Natural killer cell (primary cell): ENCODE measurements at regions not wholly inside any gene's neighbourhood (a gene's known extent, or its start where the extent isn't known, plus 50 kb on each side); places are given as distances from the start of the nearest gene placed in this dataset.
"Not testable (repeated sequence)": the region's sequence is repeated elsewhere in the genome, so short reads cannot be mapped to it uniquely, and the experiment has no call there.

Source experiments
- ATAC-seq, 3 donors: fragments of 150-1000 bp in 2 of 3; fragments of 200-7000 bp in 1 of 3; cut with Tn5 transposase; 1 replicate in 1 of 3; 2 replicates in 2 of 3; pipeline ENCODE4 v1.10.0; 2021; ENCODE audit warnings: mild to moderate bottlenecking in 2 of 3, moderate library complexity in 2 of 3
- DNase-seq, 2 donors: peaks; one replicate each; pipeline versions ENCODE4 v3.0.0 to v3.0.0-alpha.2; 2013 to 2021; ENCODE audit warnings: mixed read lengths in 1 of 2
- H3K27ac ChIP-seq: one replicate; pipeline ENCODE4 v1.5.1; 2013; ENCODE audit warnings: mild to moderate bottlenecking, low read length
- H3K27me3 ChIP-seq: one replicate; pipeline ENCODE4 v1.6.1; 2013; ENCODE audit warnings: low read length; ENCODE audit not compliant: control insufficient read depth, insufficient read depth
- H3K36me3 ChIP-seq: one replicate; pipeline ENCODE4 v1.6.1; 2013; ENCODE audit warnings: low read length; ENCODE audit not compliant: control insufficient read depth, insufficient read depth
- H3K4me1 ChIP-seq: one replicate; pipeline ENCODE4 v1.6.1; 2013; ENCODE audit warnings: low read length; ENCODE audit not compliant: control insufficient read depth, insufficient read depth
- H3K4me3 ChIP-seq: one replicate; pipeline ENCODE4 v1.5.1; 2013; ENCODE audit warnings: low read length
- H3K9me3 ChIP-seq: one replicate; pipeline ENCODE4 v1.6.1; 2013; ENCODE audit warnings: low read length; ENCODE audit not compliant: control insufficient read depth, insufficient read depth
- H3K27ac Mint-ChIP-seq, 2 donors: one replicate each; pipeline ENCODE4 v1.8.0; 2022; ENCODE audit warnings: mild to moderate bottlenecking in 2 of 2, mixed read lengths in 2 of 2, moderate library complexity in 1 of 2
- H3K27me3 Mint-ChIP-seq, 2 donors: one replicate each; pipeline ENCODE4 v1.8.0; 2022; ENCODE audit warnings: low read depth in 2 of 2, mixed read lengths in 2 of 2
- H3K36me3 Mint-ChIP-seq: one replicate; pipeline ENCODE4 v1.8.0; 2022; ENCODE audit warnings: mixed read lengths
- H3K4me1 Mint-ChIP-seq, 2 donors: one replicate each; pipeline ENCODE4 v1.8.0; 2022; ENCODE audit warnings: mixed read lengths in 2 of 2
- H3K4me3 Mint-ChIP-seq: one replicate; pipeline ENCODE4 v1.8.0; 2022; ENCODE audit warnings: mild to moderate bottlenecking, moderate library complexity, mixed read lengths
- H3K9me3 Mint-ChIP-seq, 2 donors: one replicate each; pipeline ENCODE4 v1.8.0; 2022; ENCODE audit warnings: mixed read lengths in 2 of 2
- WGBS: methylation state at CpG from one replicate; pipeline ENCODE4 v1.1.7; 2013; ENCODE audit warnings: missing lambda C conversion rate; ENCODE audit not compliant: insufficient coverage; 5-methylcytosine and 5-hydroxymethylcytosine counted together
- intact Hi-C: fragments of 100-400 bp; cut with micrococcal nuclease; formaldehyde crosslinking; loops from one replicate; pipeline ENCODE4 v1.14.2; 2022
- TF ChIP-seq, protein P1 (sequence below): fragments of 200-600 bp; IDR thresholded peaks from one replicate; pipeline ENCODE4 v1.8.0; 2022; ENCODE audit warnings: antibody characterized with exemption

DNA sequence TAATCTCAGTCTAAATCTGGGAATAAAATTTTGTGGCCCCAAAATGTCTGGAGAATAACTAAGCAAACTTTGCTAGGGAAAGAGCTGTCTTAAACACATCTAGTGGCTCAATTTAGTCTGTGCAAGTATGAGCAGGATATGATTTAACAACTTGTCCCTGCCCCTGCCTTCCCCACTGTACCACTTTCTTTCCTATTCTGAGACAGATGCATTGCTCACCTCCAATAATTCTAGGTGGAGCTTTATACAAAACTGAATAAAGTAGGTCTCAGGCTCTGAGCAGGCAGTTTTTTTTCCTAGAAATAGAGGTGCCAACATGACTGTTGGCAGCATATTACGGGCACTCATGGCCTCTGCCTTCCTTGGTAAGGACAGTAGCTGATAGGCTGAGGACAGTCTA is 412.1 kb downstream of the DAD1 start:
- Mint-ChIP-seq H3K4me3 (peak overlapping the region; percentile 55), H3K27me3 (peaks cover 16 to 27% of the 10 kb centered on the region in 2 donors), H3K4me1 (peaks cover 33 to 37% of the 10 kb centered on the region in 2 donors), H3K9me3 (no peaks in the 10 kb centered on the region), H3K27ac (no peak overlapping the region), H3K36me3 (no peaks in the 10 kb centered on the region)
- DNase-seq (no peak), ATAC-seq (peak in 2 of 3 donors; percentile 32 to 40)
- TF ChIP-seq, protein P1, sequence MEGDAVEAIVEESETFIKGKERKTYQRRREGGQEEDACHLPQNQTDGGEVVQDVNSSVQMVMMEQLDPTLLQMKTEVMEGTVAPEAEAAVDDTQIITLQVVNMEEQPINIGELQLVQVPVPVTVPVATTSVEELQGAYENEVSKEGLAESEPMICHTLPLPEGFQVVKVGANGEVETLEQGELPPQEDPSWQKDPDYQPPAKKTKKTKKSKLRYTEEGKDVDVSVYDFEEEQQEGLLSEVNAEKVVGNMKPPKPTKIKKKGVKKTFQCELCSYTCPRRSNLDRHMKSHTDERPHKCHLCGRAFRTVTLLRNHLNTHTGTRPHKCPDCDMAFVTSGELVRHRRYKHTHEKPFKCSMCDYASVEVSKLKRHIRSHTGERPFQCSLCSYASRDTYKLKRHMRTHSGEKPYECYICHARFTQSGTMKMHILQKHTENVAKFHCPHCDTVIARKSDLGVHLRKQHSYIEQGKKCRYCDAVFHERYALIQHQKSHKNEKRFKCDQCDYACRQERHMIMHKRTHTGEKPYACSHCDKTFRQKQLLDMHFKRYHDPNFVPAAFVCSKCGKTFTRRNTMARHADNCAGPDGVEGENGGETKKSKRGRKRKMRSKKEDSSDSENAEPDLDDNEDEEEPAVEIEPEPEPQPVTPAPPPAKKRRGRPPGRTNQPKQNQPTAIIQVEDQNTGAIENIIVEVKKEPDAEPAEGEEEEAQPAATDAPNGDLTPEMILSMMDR: no peak
- Histone ChIP-seq H3K4me1 (peaks cover 11% of the 10 kb centered on the region), H3K4me3 (no peak overlapping the region), H3K9me3 (no peaks in the 10 kb centered on the region), H3K27ac (no peak overlapping the region), H3K36me3 (no peaks in the 10 kb centered on the region), H3K27me3 (no peaks in the 10 kb centered on the region)
- WGBS: 25% methylated on average over 1 of the region's 1 CpG
- intact Hi-C loops: no loop called here

DNA sequence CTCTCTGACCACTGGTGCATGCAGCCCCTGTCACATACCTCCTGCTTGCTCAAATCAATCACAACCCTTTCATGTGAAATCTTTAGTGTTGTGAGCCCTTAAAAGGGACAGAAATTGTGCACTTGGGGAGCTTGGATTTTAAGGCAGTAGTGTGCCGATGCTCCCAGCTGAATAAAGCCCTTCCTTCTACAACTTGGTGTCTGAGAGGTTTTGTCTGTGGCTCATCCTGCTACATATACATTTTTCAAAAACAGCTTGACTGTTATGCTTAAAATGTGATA is 413.8 kb downstream of the DAD1 start:
- H3K27me3 ChIP-seq, DNase-seq, H3K4me3 ChIP-seq, H3K9me3 ChIP-seq, intact Hi-C loops, H3K36me3 Mint-ChIP-seq, ATAC-seq, H3K27ac Mint-ChIP-seq, H3K27ac ChIP-seq, H3K4me3 Mint-ChIP-seq, H3K9me3 Mint-ChIP-seq, H3K36me3 ChIP-seq: not testable (repeated sequence)
- Mint-ChIP-seq H3K27me3 (peaks cover 13 to 15% of the 10 kb centered on the region in 2 donors), H3K4me1 (peaks cover 28 to 34% of the 10 kb centered on the region in 2 donors)
- no CpG with 5 or more reads among the region's 1 CpG for WGBS
- H3K4me1 ChIP-seq: peaks cover 11% of the 10 kb centered on the region

DNA sequence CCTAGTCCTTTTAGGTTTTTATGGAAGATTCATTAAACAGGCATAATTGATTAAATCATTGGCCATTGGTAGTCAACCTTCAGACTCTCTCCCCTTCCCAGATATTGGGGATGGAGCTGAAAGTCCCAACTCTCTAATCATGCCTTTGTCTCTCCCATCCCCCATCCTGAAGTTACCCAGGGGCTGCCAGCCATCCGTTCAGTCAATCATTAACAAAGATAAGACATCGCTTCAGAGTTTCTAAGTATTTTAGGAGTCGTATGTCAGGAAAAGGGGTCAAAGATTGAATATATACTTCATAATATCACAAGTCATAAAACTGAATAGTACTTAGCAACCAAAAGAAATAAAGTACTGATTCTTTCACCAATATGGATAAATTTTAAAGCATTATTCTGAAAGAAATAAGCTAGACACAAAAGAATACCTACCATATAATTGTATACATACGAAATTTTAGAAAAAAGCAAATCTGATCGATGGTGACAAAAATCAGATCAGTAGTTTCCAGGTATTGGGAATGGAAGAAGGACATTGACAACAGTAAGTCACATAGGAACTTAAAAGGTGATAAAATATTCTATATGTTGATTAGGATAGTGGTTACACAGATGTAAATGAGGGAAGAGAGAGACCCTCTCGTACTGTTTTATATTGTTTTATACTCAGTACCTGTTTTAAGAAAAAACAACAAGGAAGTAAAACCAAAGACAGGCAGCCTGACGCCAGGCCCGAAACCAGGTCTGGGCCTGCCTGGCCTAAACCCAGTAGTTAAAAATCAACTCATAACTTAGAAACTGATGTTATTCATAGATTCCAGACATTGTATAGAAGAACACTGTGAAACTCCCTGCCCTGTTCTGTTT is 414.4 kb downstream of the DAD1 start:
- Mint-ChIP-seq H3K4me3 (no peak overlapping the region), H3K27me3 (peaks cover 7 to 9% of the 10 kb centered on the region in 2 donors), H3K27ac (no peak overlapping the region), H3K4me1 (peaks cover 28% of the 10 kb centered on the region in 2 donors), H3K9me3 (no peaks in the 10 kb centered on the region), H3K36me3 (no peaks in the 10 kb centered on the region)
- no peak overlapping the region for H3K27ac ChIP-seq
- TF ChIP-seq, protein P1: no peak
- peaks cover 11% of the 10 kb centered on the region for H3K4me1 ChIP-seq
- intact Hi-C loops: no loop called here
- H3K36me3 ChIP-seq: no peaks in the 10 kb centered on the region
- H3K9me3 ChIP-seq: no peaks in the 10 kb centered on the region
- ATAC-seq (no peak), DNase-seq (no peak)
- no peaks in the 10 kb centered on the region for H3K27me3 ChIP-seq
- H3K4me3 ChIP-seq: no peak overlapping the region
- WGBS: 100% methylated on average over 3 of the region's 8 CpGs

DNA sequence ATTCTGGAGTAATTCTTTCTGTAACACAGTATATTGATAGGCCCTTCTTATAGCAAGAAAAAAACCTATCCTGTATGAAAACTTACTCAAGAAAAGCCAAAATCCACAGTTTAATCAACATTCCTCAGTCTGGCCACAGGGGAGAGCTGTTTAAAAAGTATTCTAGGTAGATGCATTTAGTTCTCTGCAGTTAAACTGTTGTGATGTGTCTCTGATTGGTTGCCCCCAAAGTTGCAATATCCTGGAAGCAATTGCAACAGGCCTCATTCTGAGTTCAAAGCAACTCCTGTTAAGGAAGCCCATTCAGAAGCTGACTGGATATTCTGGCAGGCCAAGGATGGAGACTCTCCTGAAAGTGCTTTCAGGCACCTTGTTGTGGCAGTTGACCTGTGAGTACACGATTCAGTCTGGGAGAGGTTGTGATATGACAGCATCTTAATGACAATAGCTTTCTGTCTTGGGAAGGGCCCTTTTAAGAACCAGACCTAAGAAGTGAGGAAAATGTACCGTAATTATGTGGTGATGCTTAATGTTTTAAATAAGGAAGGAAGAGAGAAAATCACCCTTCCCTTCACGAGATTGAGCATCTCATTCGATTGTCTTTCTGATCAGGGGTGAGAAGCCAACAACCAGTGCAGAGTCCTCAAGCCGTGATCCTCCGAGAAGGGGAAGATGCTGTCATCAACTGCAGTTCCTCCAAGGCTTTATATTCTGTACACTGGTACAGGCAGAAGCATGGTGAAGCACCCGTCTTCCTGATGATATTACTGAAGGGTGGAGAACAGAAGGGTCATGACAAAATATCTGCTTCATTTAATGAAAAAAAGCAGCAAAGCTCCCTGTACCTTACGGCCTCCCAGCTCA is 420.7 kb downstream of the DAD1 start:
- H3K27ac ChIP-seq: no peak overlapping the region
- H3K36me3 Mint-ChIP-seq: no peaks in the 10 kb centered on the region
- DNase-seq: peak in 1 of 2 donors; percentile 40
- H3K4me1 Mint-ChIP-seq: no peaks in the 10 kb centered on the region
- H3K4me3 Mint-ChIP-seq: no peak overlapping the region
- H3K4me1 ChIP-seq: no peaks in the 10 kb centered on the region
- H3K27me3 ChIP-seq: no peaks in the 10 kb centered on the region
- H3K9me3 ChIP-seq: no peaks in the 10 kb centered on the region
- TF ChIP-seq, protein P1: no peak
- peaks cover 9 to 25% of the 10 kb centered on the region in 2 donors for H3K27me3 Mint-ChIP-seq
- 89% methylated on average over 8 of the region's 8 CpGs for WGBS
- intact Hi-C loops: loop anchor here (10.0 kb wide), 1 partner anchor 206 kb away; no protein-coding TSS in a partner anchor
- no peaks in the 10 kb centered on the region for H3K9me3 Mint-ChIP-seq
- H3K27ac Mint-ChIP-seq: no peak overlapping the region
- no peak for ATAC-seq
- H3K36me3 ChIP-seq: no peaks in the 10 kb centered on the region
- no peak overlapping the region for H3K4me3 ChIP-seq
